HG03469 (cell line): ENCODE measurements at regions not wholly inside any gene's neighbourhood (a gene's known extent, or its start where the extent isn't known, plus 50 kb on each side); places are given as distances from the start of the nearest gene placed in this dataset.
"Not testable (repeated sequence)": the region's sequence is repeated elsewhere in the genome, so short reads cannot be mapped to it uniquely, and the experiment has no call there.

Experiments
- ATAC-seq: cut with Tn5 transposase; IDR thresholded peaks from one replicate; pipeline ENCODE4 v1.9.1; 2021; ENCODE audit warnings: mild to moderate bottlenecking, moderate library complexity, moderate number of reproducible peaks; ENCODE audit not compliant: unreplicated experiment

- ATAC-seq, result no peak
Observed at GRCh38 chr1:182235952-182236650, 155.5 kb downstream of the GLUL start.

- ATAC-seq, result no peak
Observed at GRCh38 chr1:182235604-182235951, 156.0 kb downstream of the GLUL start.

- ATAC-seq, result no peak
Observed at GRCh38 chr1:182229921-182230491, 161.6 kb downstream of the GLUL start.

GRCh38 chr1:182229451-182229850 is 162.1 kb downstream of the GLUL start:
- ATAC-seq, result no peak

GRCh38 chr1:182227864-182228547 is 163.6 kb downstream of the GLUL start:
- ATAC-seq, result no peak

GRCh38 chr1:182226618-182227017 is 165.0 kb downstream of the GLUL start:
- no peak for ATAC-seq

- not testable (repeated sequence) for ATAC-seq
Observed at GRCh38 chr1:182225755-182226154, 164.2 kb upstream of the ZNF648 start.

GRCh38 chr1:182221990-182222389 is 160.5 kb upstream of the ZNF648 start:
- not testable (repeated sequence) for ATAC-seq

GRCh38 chr1:182221367-182221766 is 159.9 kb upstream of the ZNF648 start:
- not testable (repeated sequence) for ATAC-seq

- ATAC-seq, result no peak
Observed at GRCh38 chr1:182217967-182218366, 156.5 kb upstream of the ZNF648 start.

- ATAC-seq, result no peak
Observed at GRCh38 chr1:182217071-182217470, 155.6 kb upstream of the ZNF648 start.

- no peak for ATAC-seq
Observed at GRCh38 chr1:182215764-182216163, 154.3 kb upstream of the ZNF648 start.

GRCh38 chr1:182213163-182213562 is 151.7 kb upstream of the ZNF648 start:
- no peak for ATAC-seq

GRCh38 chr1:182211386-182211785 is 149.9 kb upstream of the ZNF648 start:
- ATAC-seq, result no peak

GRCh38 chr1:182210417-182210816 is 148.9 kb upstream of the ZNF648 start:
- no peak for ATAC-seq

- ATAC-seq, result no peak
Observed at GRCh38 chr1:182207300-182207699, 145.8 kb upstream of the ZNF648 start.

GRCh38 chr1:182206626-182207239 is 145.2 kb upstream of the ZNF648 start:
- ATAC-seq, result no peak

- no peak for ATAC-seq
Observed at GRCh38 chr1:182205351-182206022, 144.0 kb upstream of the ZNF648 start.

GRCh38 chr1:182203191-182203875 is 141.8 kb upstream of the ZNF648 start:
- no peak for ATAC-seq

GRCh38 chr1:182201490-182201889 is 140.0 kb upstream of the ZNF648 start:
- not testable (repeated sequence) for ATAC-seq
